ENCODE measurements at regions not wholly inside any gene's neighbourhood (a gene's known extent, or its start where the extent isn't known, plus 50 kb on each side); places are given as distances from the start of the nearest gene placed in this dataset.

- TF ChIP-seq CTCF (IDR thresholded peaks at IDR 0.05; ENCODE audit: low read length) (no peak), EZH2 (IDR thresholded peaks at IDR 0.05; ENCODE audit: borderline replicate concordance, low read length) (no peak)
Observed at GRCh38 chr20:52031206-52031562, 160.4 kb downstream of the ZFP64 start.

All from OCI-LY1 (cell line).